H1 (cell line): ENCODE measurements at regions not wholly inside any gene's neighbourhood (a gene's known extent, or its start where the extent isn't known, plus 50 kb on each side); places are given as distances from the start of the nearest gene placed in this dataset.

Source experiments
- CTCF ChIA-PET: fragments of 300-600 bp; sonication (Branson Sonifier 250); formaldehyde crosslinking; loops from one replicate; lab custom pipeline; 2021; ENCODE audit not compliant: partially characterized antibody; lab: Charles Lee
- POLR2A ChIA-PET: fragments of 300-600 bp; sonication (Branson Sonifier 250); formaldehyde crosslinking; loops from one replicate; lab custom pipeline; 2021; ENCODE audit warnings: inconsistent platforms; ENCODE audit not compliant: partially characterized antibody; lab: Charles Lee
- DNase-seq, 2 experiments: peaks; one replicate each; pipeline versions ENCODE4 v3.0.0 to v3.0.0-alpha.2; 2010 to 2022; ENCODE audit warnings: low spot score in 2 of 2, low read depth in 1 of 2, mixed read lengths in 1 of 2
- FAIRE-seq: peaks from 2 replicates; lab custom pipeline; 2011; peaks lifted over from hg19 to GRCh38; lab: Jason Lieb, UNC
- H2AFZ ChIP-seq: 2 replicates; pipeline ENCODE4 v1.8.1; 2012; ENCODE audit warnings: low read length, inconsistent platforms
- H2AK5ac ChIP-seq: 2 replicates; pipeline ENCODE4 v1.6.1; 2013; ENCODE audit warnings: low read depth, low read length
- H2BK120ac ChIP-seq: replicated peaks from 2 replicates; pipeline ENCODE3; 2013; ENCODE audit warnings: low read depth, low read length, inconsistent platforms
- H2BK12ac ChIP-seq: 2 replicates; pipeline ENCODE4 v1.6.1; 2013; ENCODE audit warnings: low read depth, low read length
- H2BK15ac ChIP-seq: 2 replicates; pipeline ENCODE4 v1.6.1; 2013; ENCODE audit warnings: low read length
- H2BK20ac ChIP-seq: 2 replicates; pipeline ENCODE4 v1.6.1; 2013; ENCODE audit warnings: low read length
- H2BK5ac ChIP-seq: 2 replicates; pipeline ENCODE4 v1.6.1; 2013; ENCODE audit warnings: low read depth, low read length
- H3K14ac ChIP-seq: 2 replicates; pipeline ENCODE4 v1.6.1; 2013; ENCODE audit warnings: inconsistent platforms; ENCODE audit not compliant: insufficient read length
- H3K18ac ChIP-seq: 2 replicates; pipeline ENCODE4 v1.6.1; 2013; ENCODE audit warnings: low read length; ENCODE audit errors: extremely low read depth
- H3K23ac ChIP-seq: 2 replicates; pipeline ENCODE4 v1.6.1; 2013; ENCODE audit warnings: inconsistent platforms; ENCODE audit not compliant: insufficient read length
- H3K23me2 ChIP-seq: 2 replicates; pipeline ENCODE4 v1.6.1; 2013; ENCODE audit warnings: low read depth, low read length
- H3K27ac ChIP-seq: 2 replicates; pipeline ENCODE4 v1.6.1; 2011; ENCODE audit warnings: low read depth, low read length, inconsistent platforms
- H3K27me3 ChIP-seq, 4 experiments: replicated peaks in 1 of 4; 1 replicate in 1 of 4; 2 replicates in 3 of 4; pipeline versions ENCODE4 v1.6.1 to v1.8.1; 2011 to 2013; ENCODE audit warnings: low read length in 3 of 4, mild to moderate bottlenecking in 3 of 4, inconsistent platforms in 2 of 4, mixed read lengths in 2 of 4, moderate library complexity in 1 of 4; ENCODE audit not compliant: control insufficient read depth in 3 of 4, insufficient read depth in 3 of 4; ENCODE audit errors: extremely low read depth in 1 of 4
- H3K36me3 ChIP-seq, 4 experiments: 2 replicates each; pipeline versions ENCODE4 v1.6.1 to v1.8.1; 2011 to 2013; ENCODE audit warnings: mild to moderate bottlenecking in 4 of 4, low read length in 3 of 4, moderate library complexity in 2 of 4, control low read depth in 1 of 4, inconsistent platforms in 1 of 4; ENCODE audit not compliant: insufficient read depth in 4 of 4, control insufficient read depth in 2 of 4
- H3K4ac ChIP-seq: replicated peaks from 2 replicates; pipeline ENCODE3; 2013; ENCODE audit warnings: low read length, low read depth, mixed read lengths, inconsistent platforms; ENCODE audit not compliant: insufficient read length
- H3K4me1 ChIP-seq, 4 experiments: replicated peaks in 1 of 4; 1 replicate in 1 of 4; 2 replicates in 3 of 4; pipeline versions ENCODE4 v1.6.1 to v1.8.1; 2011 to 2013; ENCODE audit warnings: low read length in 3 of 4, inconsistent platforms in 2 of 4, mixed read lengths in 1 of 4; ENCODE audit not compliant: insufficient read depth in 4 of 4, control insufficient read depth in 3 of 4
- H3K4me2 ChIP-seq, 2 experiments: 2 replicates each; pipeline versions ENCODE4 v1.6.1 to v1.8.1; 2011 to 2013; ENCODE audit warnings: low read depth in 2 of 2, low read length in 2 of 2, control low read depth in 1 of 2, inconsistent platforms in 1 of 2, mild to moderate bottlenecking in 1 of 2; ENCODE audit not compliant: insufficient read depth in 1 of 2
- H3K4me3 ChIP-seq, 4 experiments: fragments of 200-600, 300-600 bp in 1 of 4; sonication (generic), shearing (Covaris generic), sonication (Bioruptor Twin) in 1 of 4; 2 replicates each; pipeline versions ENCODE4 v1.5.1 to v1.8.1; 2011 to 2016; ENCODE audit warnings: low read length in 4 of 4, low read depth in 3 of 4, control low read depth in 2 of 4, inconsistent platforms in 2 of 4, mild to moderate bottlenecking in 2 of 4, mixed read lengths in 1 of 4, moderate library complexity in 1 of 4; ENCODE audit not compliant: insufficient read depth in 2 of 4; ENCODE audit errors: extremely low read depth in 1 of 4
- H3K56ac ChIP-seq: replicated peaks from 2 replicates; pipeline ENCODE3; 2013; ENCODE audit warnings: low read depth, mild to moderate bottlenecking, mixed read lengths, low read length, inconsistent platforms; ENCODE audit not compliant: insufficient read length
- H3K79me1 ChIP-seq: 2 replicates; pipeline ENCODE4 v1.6.1; 2013; ENCODE audit warnings: low read depth, low read length, control low read depth
- H3K79me2 ChIP-seq, 2 experiments: 2 replicates each; pipeline versions ENCODE4 v1.6.1 to v1.8.1; 2012 to 2013; ENCODE audit warnings: low read length in 2 of 2, mild to moderate bottlenecking in 2 of 2, inconsistent platforms in 1 of 2; ENCODE audit not compliant: insufficient read depth in 2 of 2, control insufficient read depth in 1 of 2
- H3K9ac ChIP-seq, 4 experiments: replicated peaks in 1 of 4; 1 replicate in 1 of 4; 2 replicates in 3 of 4; pipeline versions ENCODE4 v1.6.1 to v1.8.1; 2011 to 2013; ENCODE audit warnings: low read depth in 3 of 4, low read length in 3 of 4, control low read depth in 2 of 4, mild to moderate bottlenecking in 2 of 4, moderate library complexity in 2 of 4, inconsistent platforms in 1 of 4; ENCODE audit errors: extremely low read depth in 1 of 4
- H3K9me3 ChIP-seq, 2 experiments: 2 replicates each; pipeline versions ENCODE4 v1.6.1 to v1.8.1; 2012 to 2013; ENCODE audit warnings: mild to moderate bottlenecking in 2 of 2, moderate library complexity in 2 of 2, control low read depth in 1 of 2, inconsistent platforms in 1 of 2, low read depth in 1 of 2, low read length in 1 of 2, mixed read lengths in 1 of 2; ENCODE audit not compliant: insufficient read depth in 2 of 2
- H4K20me1 ChIP-seq, 2 experiments: replicated peaks in 1 of 2; 2 replicates each; pipeline versions ENCODE3 to v1.8.1; 2011 to 2013; ENCODE audit warnings: inconsistent platforms in 2 of 2, low read length in 2 of 2, mild to moderate bottlenecking in 1 of 2; ENCODE audit not compliant: insufficient read depth in 2 of 2, control insufficient read depth in 1 of 2
- H4K5ac ChIP-seq: 2 replicates; pipeline ENCODE4 v1.6.1; 2013; ENCODE audit warnings: low read length, low read depth, mixed read lengths, inconsistent platforms; ENCODE audit not compliant: insufficient read length
- H4K8ac ChIP-seq: 2 replicates; pipeline ENCODE4 v1.8.0; 2013; ENCODE audit warnings: mild to moderate bottlenecking, moderate library complexity, low read length, inconsistent platforms; ENCODE audit not compliant: insufficient read depth; ENCODE audit errors: extremely low read depth
- H4K91ac ChIP-seq: replicated peaks from 2 replicates; pipeline ENCODE3; 2013; ENCODE audit warnings: low read length, mixed read lengths, inconsistent platforms; ENCODE audit not compliant: insufficient read length
- CHD2 ChIP-seq: IDR thresholded peaks from 2 replicates; pipeline ENCODE4 v1.6.1; 2012; ENCODE audit warnings: low read length, improper control_type of control experiment
- EGR1 ChIP-seq: IDR thresholded peaks from 2 replicates; pipeline ENCODE4 v1.6.1; 2011; ENCODE audit warnings: low read depth, low read length, borderline replicate concordance
- GTF2F1 ChIP-seq: IDR thresholded peaks from 2 replicates; pipeline ENCODE4 v1.6.1; 2012; ENCODE audit warnings: low read depth, low read length, improper control_type of control experiment, borderline replicate concordance
- POLR2AphosphoS5 ChIP-seq: IDR thresholded peaks from 2 replicates; pipeline ENCODE4 v1.6.1; 2011; ENCODE audit warnings: low read depth, low read length
- RFX5 ChIP-seq: IDR thresholded peaks from 2 replicates; pipeline ENCODE4 v1.6.1; 2011; ENCODE audit warnings: low read depth, low read length, improper control_type of control experiment, borderline replicate concordance
- RNF2 ChIP-seq: fragments of 200-900, 300-1000 bp; sonication (generic); IDR thresholded peaks from 2 replicates; pipeline ENCODE4 v1.7.1; 2016; ENCODE audit warnings: borderline replicate concordance, low read depth, mild to moderate bottlenecking, antibody characterized with exemption, low read length; ENCODE audit not compliant: poor library complexity, severe bottlenecking; ENCODE audit errors: missing control alignments
- RXRA ChIP-seq: IDR thresholded peaks from 2 replicates; pipeline ENCODE4 v1.6.1; 2011; ENCODE audit warnings: low read depth, mild to moderate bottlenecking, low read length, moderate library complexity; ENCODE audit not compliant: insufficient read depth
- SP1 ChIP-seq: IDR thresholded peaks from 2 replicates; pipeline ENCODE4 v1.6.1; 2011; ENCODE audit warnings: low read depth, low read length
- SP2 ChIP-seq: IDR thresholded peaks from 2 replicates; pipeline ENCODE4 v1.6.1; 2012; ENCODE audit warnings: mild to moderate bottlenecking, low read length, inconsistent platforms
- SP4 ChIP-seq: IDR thresholded peaks from 2 replicates; pipeline ENCODE4 v1.6.1; 2012; ENCODE audit warnings: low read length, inconsistent platforms
- SRF ChIP-seq: IDR thresholded peaks from 2 replicates; pipeline ENCODE4 v1.6.1; 2011; ENCODE audit warnings: mild to moderate bottlenecking, low read depth, low read length, moderate library complexity
- TAF1 ChIP-seq: IDR thresholded peaks from 2 replicates; pipeline ENCODE4 v1.6.1; 2011; ENCODE audit warnings: mild to moderate bottlenecking, low read depth, low read length
- TBP ChIP-seq: IDR thresholded peaks from 2 replicates; pipeline ENCODE4 v1.6.1; 2011; ENCODE audit warnings: low read depth, low read length, improper control_type of control experiment
- WGBS, 2 experiments: shearing (Covaris generic) in 1 of 2; methylation state at CpG; one replicate each; pipeline versions ENCODE4 v1.1.6 to v1.1.7; 2013 to 2015; ENCODE audit warnings: low lambda C conversion rate in 2 of 2, mixed read lengths in 2 of 2, inconsistent platforms in 1 of 2, low coverage in 1 of 2, missing lambda C conversion rate in 1 of 2; ENCODE audit not compliant: insufficient replicate concordance in 2 of 2, insufficient coverage in 1 of 2, insufficient read length in 1 of 2; ENCODE audit errors: extremely low coverage in 1 of 2, missing lambda C conversion rate in 1 of 2; 5-methylcytosine and 5-hydroxymethylcytosine counted together
- TF ChIP-seq, protein P1 (sequence below), 3 experiments: IDR thresholded peaks; 1 replicate in 2 of 3; 2 replicates in 1 of 3; pipeline versions ENCODE4 v1.5.1 to v1.6.1; 2011; ENCODE audit warnings: low read length in 3 of 3, mild to moderate bottlenecking in 3 of 3, inconsistent platforms in 2 of 3, low read depth in 1 of 3, moderate library complexity in 1 of 3; ENCODE audit not compliant: insufficient read depth in 1 of 3; ENCODE audit errors: control extremely low read depth in 1 of 3

DNA sequence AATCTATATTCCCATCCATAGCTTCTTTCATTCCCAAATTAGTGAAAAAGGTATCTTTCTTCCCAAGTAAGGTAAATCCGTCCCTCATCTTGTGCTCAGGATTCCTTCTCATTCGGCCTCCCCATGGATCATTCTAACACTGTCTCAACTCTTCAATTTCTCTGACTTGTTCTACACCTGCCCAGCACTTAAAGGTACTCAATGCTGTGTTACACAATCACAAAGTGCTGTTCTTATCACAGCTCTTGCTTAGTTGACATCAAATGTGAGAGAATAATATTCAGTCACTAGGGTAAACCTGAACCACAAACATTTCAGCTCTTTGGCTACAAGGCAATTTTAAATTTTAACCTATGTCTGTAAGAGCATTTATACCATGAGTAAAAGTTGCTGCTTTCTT is 94.8 kb downstream of the DIRAS3 start:
- no peaks in the 10 kb centered on the region for H3K79me1 ChIP-seq
- no peak overlapping the region for H2AK5ac ChIP-seq
- DNase-seq (no peak), FAIRE-seq (no peak)
- H4K20me1 ChIP-seq, result no peaks in the 10 kb centered on the region
- no peak overlapping the region for H3K14ac ChIP-seq
- H3K23ac ChIP-seq, result no peak overlapping the region
- no peak overlapping the region for H4K91ac ChIP-seq
- no peaks in the 10 kb centered on the region for H3K4me1 ChIP-seq
- H3K79me2 ChIP-seq, result no peaks in the 10 kb centered on the region
- no peak overlapping the region for H3K27ac ChIP-seq
- no peaks in the 10 kb centered on the region for H3K27me3 ChIP-seq
- peak overlapping the region; percentile 2 for H3K56ac ChIP-seq
- H3K9me3 ChIP-seq, result no peaks in the 10 kb centered on the region
- no peak overlapping the region for H3K4me3 ChIP-seq
- no peak overlapping the region for H3K18ac ChIP-seq
- no peak overlapping the region for H3K4me2 ChIP-seq
- no peak overlapping the region for H2BK15ac ChIP-seq
- no peak overlapping the region for H2BK12ac ChIP-seq
- ChIA-PET CTCF (interaction anchor here (0.6 to 2.0 kb wide), 3 partner anchors 14 to 400 kb away, joined by 3 to 8 read pairs (median 3); no protein-coding TSS in a partner anchor), POLR2A (no interaction called here)
- no peak overlapping the region for H3K4ac ChIP-seq
- H2BK5ac ChIP-seq, result no peak overlapping the region
- H3K23me2 ChIP-seq, result no peaks in the 10 kb centered on the region
- H2BK120ac ChIP-seq, result no peak overlapping the region
- no peak overlapping the region for H2AFZ ChIP-seq
- H4K5ac ChIP-seq, result no peak overlapping the region
- 87% methylated on average over 2 of the region's 2 CpGs; no CpG with 5 or more reads in 1 of the 2 experiments for WGBS, 2 experiments
- no peak overlapping the region for H4K8ac ChIP-seq
- H2BK20ac ChIP-seq, result no peak overlapping the region
- H3K36me3 ChIP-seq, result no peaks in the 10 kb centered on the region
- H3K9ac ChIP-seq, result no peak overlapping the region
- no peak for TF ChIP-seq SP1
- TF ChIP-seq RFX5, result no peak
- no peak for TF ChIP-seq GTF2F1
- no peak for TF ChIP-seq TAF1
- TF ChIP-seq, protein P1, sequence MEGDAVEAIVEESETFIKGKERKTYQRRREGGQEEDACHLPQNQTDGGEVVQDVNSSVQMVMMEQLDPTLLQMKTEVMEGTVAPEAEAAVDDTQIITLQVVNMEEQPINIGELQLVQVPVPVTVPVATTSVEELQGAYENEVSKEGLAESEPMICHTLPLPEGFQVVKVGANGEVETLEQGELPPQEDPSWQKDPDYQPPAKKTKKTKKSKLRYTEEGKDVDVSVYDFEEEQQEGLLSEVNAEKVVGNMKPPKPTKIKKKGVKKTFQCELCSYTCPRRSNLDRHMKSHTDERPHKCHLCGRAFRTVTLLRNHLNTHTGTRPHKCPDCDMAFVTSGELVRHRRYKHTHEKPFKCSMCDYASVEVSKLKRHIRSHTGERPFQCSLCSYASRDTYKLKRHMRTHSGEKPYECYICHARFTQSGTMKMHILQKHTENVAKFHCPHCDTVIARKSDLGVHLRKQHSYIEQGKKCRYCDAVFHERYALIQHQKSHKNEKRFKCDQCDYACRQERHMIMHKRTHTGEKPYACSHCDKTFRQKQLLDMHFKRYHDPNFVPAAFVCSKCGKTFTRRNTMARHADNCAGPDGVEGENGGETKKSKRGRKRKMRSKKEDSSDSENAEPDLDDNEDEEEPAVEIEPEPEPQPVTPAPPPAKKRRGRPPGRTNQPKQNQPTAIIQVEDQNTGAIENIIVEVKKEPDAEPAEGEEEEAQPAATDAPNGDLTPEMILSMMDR (IDR thresholded peaks at IDR 0.05; ENCODE audit: control extremely low read depth in 1 of 3, insufficient read depth in 1 of 3, low read depth in 1 of 3, low read length in 3 of 3), result no peak
- no peak for TF ChIP-seq CHD2
- no peak for TF ChIP-seq SP2
- TF ChIP-seq TBP, result no peak
- no peak for TF ChIP-seq RXRA
- TF ChIP-seq SP4, result no peak
- TF ChIP-seq EGR1, result no peak
- TF ChIP-seq POLR2AphosphoS5, result no peak
- TF ChIP-seq RNF2, result no peak
- TF ChIP-seq SRF, result no peak
